H1 (cell line): ENCODE measurements at regions not wholly inside any gene's neighbourhood (a gene's known extent, or its start where the extent isn't known, plus 50 kb on each side); places are given as distances from the start of the nearest gene placed in this dataset.

ENCODE experiments used
- CBX8 ChIP-seq: fragments of 300-800, 300-1000 bp; sonication (generic); IDR thresholded peaks from 2 replicates; pipeline ENCODE4 v1.7.1; 2016; ENCODE audit warnings: low read depth, low read length, borderline replicate concordance
- E2F6 ChIP-seq: IDR thresholded peaks from 2 replicates; pipeline ENCODE4 v1.6.1; 2012; ENCODE audit warnings: inconsistent platforms
- EZH2 ChIP-seq: fragments of 200-600 bp; sonication (generic); IDR thresholded peaks from 2 replicates; pipeline ENCODE4 v1.7.1; 2012; ENCODE audit warnings: low read depth, mild to moderate bottlenecking, moderate library complexity, low read length, inconsistent platforms; ENCODE audit not compliant: severe bottlenecking
- GABPA ChIP-seq: IDR thresholded peaks from 2 replicates; pipeline ENCODE4 v1.6.1; 2011; ENCODE audit warnings: mild to moderate bottlenecking, low read length, moderate library complexity, borderline replicate concordance; ENCODE audit not compliant: insufficient read depth
- MAFK ChIP-seq: IDR thresholded peaks from 2 replicates; pipeline ENCODE4 v1.6.1; 2012; ENCODE audit warnings: low read depth, mild to moderate bottlenecking, improper control_type of control experiment, low read length
- POLR2A ChIP-seq, 2 experiments: IDR thresholded peaks; 1 replicate in 1 of 2; 2 replicates in 1 of 2; pipeline ENCODE4 v1.6.1; 2011; ENCODE audit warnings: low read depth in 2 of 2, low read length in 2 of 2, mild to moderate bottlenecking in 2 of 2; ENCODE audit errors: control extremely low read depth in 1 of 2
- YY1 ChIP-seq: IDR thresholded peaks from 2 replicates; pipeline ENCODE4 v1.6.1; 2011; ENCODE audit warnings: low read depth, mild to moderate bottlenecking, low read length
- TF ChIP-seq, protein P1 (sequence below), 3 experiments: IDR thresholded peaks; 1 replicate in 2 of 3; 2 replicates in 1 of 3; pipeline versions ENCODE4 v1.5.1 to v1.6.1; 2011; ENCODE audit warnings: low read length in 3 of 3, mild to moderate bottlenecking in 3 of 3, inconsistent platforms in 2 of 3, low read depth in 1 of 3, moderate library complexity in 1 of 3; ENCODE audit not compliant: insufficient read depth in 1 of 3; ENCODE audit errors: control extremely low read depth in 1 of 3
- TF ChIP-seq, protein P2 (sequence below): IDR thresholded peaks from 2 replicates; pipeline ENCODE4 v1.6.1; 2012; ENCODE audit warnings: inconsistent platforms

DNA sequence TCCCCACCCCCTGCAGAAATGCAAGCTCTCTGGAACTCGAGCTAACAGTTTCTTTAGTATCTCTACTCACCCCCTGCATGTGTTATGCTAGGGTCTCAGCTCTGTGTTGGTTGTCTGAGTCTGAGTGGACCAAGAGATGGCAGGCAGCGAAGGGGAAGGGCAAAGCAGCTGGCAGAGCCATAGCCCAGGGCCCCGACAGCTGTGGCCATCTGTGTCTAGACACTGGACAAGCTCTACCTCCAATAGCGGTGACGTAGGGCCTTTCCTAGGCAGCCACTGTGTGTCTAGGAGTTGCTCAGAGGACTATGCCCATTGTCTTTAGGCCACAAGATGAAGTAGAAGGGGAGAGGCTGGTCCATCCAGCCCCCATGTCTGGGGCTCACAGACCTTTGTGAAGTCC is 79.2 kb downstream of the EFNB1 start:
- TF ChIP-seq CBX8 (no peak), POLR2A (IDR thresholded peaks at IDR 0.05; ENCODE audit: control extremely low read depth in 1 of 2, low read depth in 2 of 2, low read length in 2 of 2) (no peak), YY1 (no peak), GABPA (no peak), MAFK (no peak), E2F6 (no peak), EZH2 (no peak)
- TF ChIP-seq, protein P1, sequence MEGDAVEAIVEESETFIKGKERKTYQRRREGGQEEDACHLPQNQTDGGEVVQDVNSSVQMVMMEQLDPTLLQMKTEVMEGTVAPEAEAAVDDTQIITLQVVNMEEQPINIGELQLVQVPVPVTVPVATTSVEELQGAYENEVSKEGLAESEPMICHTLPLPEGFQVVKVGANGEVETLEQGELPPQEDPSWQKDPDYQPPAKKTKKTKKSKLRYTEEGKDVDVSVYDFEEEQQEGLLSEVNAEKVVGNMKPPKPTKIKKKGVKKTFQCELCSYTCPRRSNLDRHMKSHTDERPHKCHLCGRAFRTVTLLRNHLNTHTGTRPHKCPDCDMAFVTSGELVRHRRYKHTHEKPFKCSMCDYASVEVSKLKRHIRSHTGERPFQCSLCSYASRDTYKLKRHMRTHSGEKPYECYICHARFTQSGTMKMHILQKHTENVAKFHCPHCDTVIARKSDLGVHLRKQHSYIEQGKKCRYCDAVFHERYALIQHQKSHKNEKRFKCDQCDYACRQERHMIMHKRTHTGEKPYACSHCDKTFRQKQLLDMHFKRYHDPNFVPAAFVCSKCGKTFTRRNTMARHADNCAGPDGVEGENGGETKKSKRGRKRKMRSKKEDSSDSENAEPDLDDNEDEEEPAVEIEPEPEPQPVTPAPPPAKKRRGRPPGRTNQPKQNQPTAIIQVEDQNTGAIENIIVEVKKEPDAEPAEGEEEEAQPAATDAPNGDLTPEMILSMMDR (IDR thresholded peaks at IDR 0.05; ENCODE audit: control extremely low read depth in 1 of 3, insufficient read depth in 1 of 3, low read depth in 1 of 3, low read length in 3 of 3): no peak
- TF ChIP-seq, protein P2, sequence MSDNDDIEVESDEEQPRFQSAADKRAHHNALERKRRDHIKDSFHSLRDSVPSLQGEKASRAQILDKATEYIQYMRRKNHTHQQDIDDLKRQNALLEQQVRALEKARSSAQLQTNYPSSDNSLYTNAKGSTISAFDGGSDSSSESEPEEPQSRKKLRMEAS: no peak
